OCI-LY7 (cell line): ENCODE measurements at regions not wholly inside any gene's neighbourhood (a gene's known extent, or its start where the extent isn't known, plus 50 kb on each side); places are given as distances from the start of the nearest gene placed in this dataset.

Source experiments
- BruUV-seq: library from RNA; stranded (reverse); fragments of 400-500 nt; replicated peaks from 2 replicates; lab custom pipeline; 2021; lab: Mats Ljungman, UMichigan
- CTCF ChIA-PET: fragments of 300-600 bp; sonication (Branson Sonifier 250); formaldehyde crosslinking; loops from one replicate; lab custom pipeline; 2022; ENCODE audit warnings: antibody characterized with exemption; ENCODE audit not compliant: unreplicated experiment; lab: Charles Lee
- POLR2A ChIA-PET: fragments of 300-600 bp; sonication (Branson Sonifier 250); formaldehyde crosslinking; loops from one replicate; lab custom pipeline; 2022; ENCODE audit warnings: antibody characterized with exemption; lab: Charles Lee
- DNase-seq: peaks from one replicate; pipeline ENCODE4 v3.0.0-alpha.2; 2015; ENCODE audit warnings: low spot score
- H2AFZ ChIP-seq: fragments of 200-600 bp; sonication (generic), shearing (Covaris generic); 2 replicates; pipeline ENCODE4 v1.6.1; 2014; ENCODE audit warnings: mild to moderate bottlenecking, antibody characterized with exemption, low read length, moderate library complexity
- H3K27ac ChIP-seq: fragments of 200-600 bp; sonication (generic); 2 replicates; pipeline ENCODE4 v1.5.1; 2014; ENCODE audit warnings: mixed run types, low read depth, mild to moderate bottlenecking, moderate library complexity, low read length, inconsistent platforms; ENCODE audit not compliant: poor library complexity, severe bottlenecking
- H3K36me3 ChIP-seq: fragments of 200-600 bp; sonication (generic); 2 replicates; pipeline ENCODE4 v1.6.1; 2014; ENCODE audit warnings: mild to moderate bottlenecking, antibody characterized with exemption, low read length, moderate library complexity, mixed read lengths; ENCODE audit not compliant: insufficient read depth
- H3K4me1 ChIP-seq: fragments of 200-600 bp; sonication (generic); 2 replicates; pipeline ENCODE4 v1.5.1; 2014; ENCODE audit warnings: mild to moderate bottlenecking, low read length; ENCODE audit not compliant: insufficient read depth, poor library complexity, severe bottlenecking
- H3K4me2 ChIP-seq: fragments of 200-600 bp; sonication (generic); 2 replicates; pipeline ENCODE4 v1.6.1; 2014; ENCODE audit warnings: mild to moderate bottlenecking, low read length
- H3K4me3 ChIP-seq: fragments of 200-600 bp; sonication (generic); 2 replicates; pipeline ENCODE4 v1.5.1; 2014; ENCODE audit warnings: mild to moderate bottlenecking, low read depth, low read length; ENCODE audit not compliant: poor library complexity, severe bottlenecking
- H3K79me2 ChIP-seq: fragments of 200-600 bp; sonication (generic); 2 replicates; pipeline ENCODE4 v1.6.1; 2016; ENCODE audit warnings: low read depth, mild to moderate bottlenecking, low read length, moderate library complexity, mixed read lengths; ENCODE audit not compliant: insufficient read depth
- H3K9me2 ChIP-seq: fragments of 200-600 bp; sonication (generic); 2 replicates; pipeline ENCODE4 v1.6.1; 2016; ENCODE audit warnings: mild to moderate bottlenecking, low read length, mixed read lengths; ENCODE audit not compliant: insufficient read depth
- H3K9me3 ChIP-seq: fragments of 200-600 bp; sonication (generic); 2 replicates; pipeline ENCODE4 v1.6.1; 2014; ENCODE audit warnings: mild to moderate bottlenecking, mixed run types, low read length, mixed read lengths
- H4K20me1 ChIP-seq: fragments of 200-600 bp; sonication (generic); 2 replicates; pipeline ENCODE4 v1.6.1; 2014; ENCODE audit warnings: mild to moderate bottlenecking, antibody characterized with exemption, low read length, moderate library complexity, mixed read lengths; ENCODE audit not compliant: insufficient read depth
- CTCF ChIP-seq: fragments of 200-600 bp; sonication (generic); conservative IDR thresholded peaks from 2 replicates; pipeline ENCODE4 v1.5.1; 2014; ENCODE audit warnings: mild to moderate bottlenecking, antibody characterized with exemption, low read length, moderate library complexity, mixed read lengths
- EZH2phosphoT487 ChIP-seq: fragments of 200-600 bp; sonication (generic); IDR thresholded peaks from 2 replicates; pipeline ENCODE4 v1.6.1; 2018; ENCODE audit warnings: low read depth, borderline replicate concordance, mild to moderate bottlenecking, mixed run types, antibody characterized with exemption, low read length, moderate library complexity, mixed read lengths
- intact Hi-C: fragments of 100-400 bp; cut with micrococcal nuclease; formaldehyde crosslinking; loops from one replicate; pipeline ENCODE4 v1.10.0; 2022; ENCODE audit not compliant: unreplicated experiment

- Histone ChIP-seq H3K4me1 (no peaks in the 10 kb centered on the region), H2AFZ (no peak overlapping the region), H3K79me2 (no peaks in the 10 kb centered on the region), H3K27ac (no peak overlapping the region), H3K9me3 (no peaks in the 10 kb centered on the region), H3K9me2 (no peaks in the 10 kb centered on the region), H3K36me3 (no peaks in the 10 kb centered on the region), H4K20me1 (no peaks in the 10 kb centered on the region), H3K4me2 (no peak overlapping the region), H3K4me3 (no peak overlapping the region)
- ChIA-PET CTCF (no interaction called here), POLR2A (interaction anchor here (0.7 kb wide), 1 partner anchor 15 kb away, joined by 3 read pairs; no protein-coding TSS in a partner anchor)
- no TSS peak for BruUV-seq
- intact Hi-C loops: no loop called here
- no peak for DNase-seq
- TF ChIP-seq EZH2phosphoT487 (no peak), CTCF (no peak)
Observed at GRCh38 chr11:114949614-114950351, 271.5 kb downstream of the NXPE2 start.

- no peaks in the 10 kb centered on the region for H3K9me3 ChIP-seq
- ChIA-PET CTCF (no interaction called here), POLR2A (no interaction called here)
- no peak overlapping the region for H3K4me3 ChIP-seq
- intact Hi-C loops: no loop called here
- no TSS peak for BruUV-seq
- no peaks in the 10 kb centered on the region for H3K9me2 ChIP-seq
- H3K4me1 ChIP-seq: no peaks in the 10 kb centered on the region
- no peak overlapping the region for H2AFZ ChIP-seq
- H3K4me2 ChIP-seq: no peak overlapping the region
- no peaks in the 10 kb centered on the region for H3K79me2 ChIP-seq
- H3K36me3 ChIP-seq: no peaks in the 10 kb centered on the region
- H3K27ac ChIP-seq: no peak overlapping the region
- TF ChIP-seq CTCF: peak; percentile 58
- no peak for TF ChIP-seq EZH2phosphoT487
- H4K20me1 ChIP-seq: no peaks in the 10 kb centered on the region
- DNase-seq: peak; percentile 1
Observed at GRCh38 chr11:114953039-114953438, 274.7 kb downstream of the NXPE2 start.

- ChIA-PET CTCF (no interaction called here), POLR2A (no interaction called here)
- intact Hi-C loops: no loop called here
- Histone ChIP-seq H3K9me2 (no peaks in the 10 kb centered on the region), H2AFZ (no peak overlapping the region), H3K4me1 (no peaks in the 10 kb centered on the region), H3K4me3 (no peak overlapping the region), H3K9me3 (no peaks in the 10 kb centered on the region), H4K20me1 (no peaks in the 10 kb centered on the region), H3K4me2 (no peak overlapping the region), H3K79me2 (no peaks in the 10 kb centered on the region), H3K36me3 (no peaks in the 10 kb centered on the region), H3K27ac (no peak overlapping the region)
- no peak for DNase-seq
- no peak for TF ChIP-seq CTCF
- no peak for TF ChIP-seq EZH2phosphoT487
- no TSS peak for BruUV-seq
Observed at GRCh38 chr11:114955923-114956322, 277.6 kb downstream of the NXPE2 start.
